K562 (cell line): ENCODE measurements at regions not wholly inside any gene's neighbourhood (a gene's known extent, or its start where the extent isn't known, plus 50 kb on each side); places are given as distances from the start of the nearest gene placed in this dataset.

ENCODE experiments used
- ATAC-seq: fragments of 200-7000 bp; cut with Tn5 transposase; 3 replicates; pipeline ENCODE4 v1.9.1; 2020; ENCODE audit warnings: moderate library complexity
- BruUV-seq: library from RNA; stranded (reverse); fragments of 400-500 nt; replicated peaks from 2 replicates; lab custom pipeline; 2021; lab: Mats Ljungman, UMichigan
- CTCF ChIA-PET: fragments of 300-600 bp; formaldehyde crosslinking; extraction: SDS; loops from one replicate; lab custom pipeline; 2021; ENCODE audit warnings: low intra/inter-chr PET ratio; lab: Yijun Ruan, JAX
- POLR2A ChIA-PET: fragments of 300-600, 350-650 bp; sonication (Branson Sonifier 250); formaldehyde crosslinking; extraction: SDS; loops from one replicate; lab custom pipeline; 2021; ENCODE audit warnings: antibody characterized with exemption, inconsistent platforms; lab: Yijun Ruan, JAX
- DNase-seq, 4 experiments: peaks; one replicate each; pipeline versions ENCODE4 v3.0.0 to v3.0.0-alpha.2; 2011 to 2018; ENCODE audit warnings: low spot score in 3 of 4, mixed read lengths in 3 of 4; ENCODE audit errors: extremely low read depth in 1 of 4
- FAIRE-seq: peaks from 2 replicates; lab custom pipeline; 2011; peaks lifted over from hg19 to GRCh38; lab: Jason Lieb, UNC
- H2AFZ ChIP-seq: 2 replicates; pipeline ENCODE4 v1.6.0; 2011; ENCODE audit warnings: low read depth, low read length, control low read depth, inconsistent platforms
- H3K27ac ChIP-seq: fragments of 200-600 bp; 3 replicates; pipeline ENCODE4 v1.8.0; 2011; ENCODE audit warnings: low read depth, mild to moderate bottlenecking, control low read depth, inconsistent platforms, low read length, moderate library complexity, mixed read lengths; ENCODE audit errors: extremely low read depth
- H3K27me3 ChIP-seq, 2 experiments: fragments of 300-600 bp in 1 of 2; 2 replicates in 1 of 2; 3 replicates in 1 of 2; pipeline versions ENCODE4 v1.6.0 to v1.8.0; 2011; ENCODE audit warnings: inconsistent platforms in 2 of 2, low read length in 2 of 2, mild to moderate bottlenecking in 1 of 2, mixed read lengths in 1 of 2, moderate library complexity in 1 of 2; ENCODE audit not compliant: control insufficient read depth in 2 of 2, insufficient read depth in 2 of 2
- H3K36me3 ChIP-seq: fragments of 300-600 bp; 3 replicates; pipeline ENCODE4 v1.8.0; 2011; ENCODE audit warnings: mild to moderate bottlenecking, low read length, inconsistent platforms; ENCODE audit not compliant: control insufficient read depth, insufficient read depth
- H3K4me1 ChIP-seq, 2 experiments: fragments of 200-600 bp in 1 of 2; replicated peaks in 1 of 2; 2 replicates in 1 of 2; 3 replicates in 1 of 2; pipeline versions ENCODE4 v1.5.1 to v1.8.0; 2011; ENCODE audit warnings: inconsistent platforms in 2 of 2, low read length in 2 of 2, mild to moderate bottlenecking in 1 of 2, mixed read lengths in 1 of 2, moderate library complexity in 1 of 2; ENCODE audit not compliant: control insufficient read depth in 2 of 2, insufficient read depth in 2 of 2
- H3K4me2 ChIP-seq: 2 replicates; pipeline ENCODE4 v1.6.1; 2011; ENCODE audit warnings: low read length, control low read depth, inconsistent platforms, mixed read lengths; ENCODE audit not compliant: insufficient read depth
- H3K4me3 ChIP-seq: fragments of 200-600 bp; sonication (generic), shearing (Covaris generic); 2 replicates; pipeline ENCODE4 v1.5.1; 2016; ENCODE audit warnings: control low read depth, inconsistent platforms
- H3K79me2 ChIP-seq: fragments of 200-600 bp; 3 replicates; pipeline ENCODE4 v1.8.0; 2011; ENCODE audit warnings: low read length, inconsistent platforms; ENCODE audit not compliant: control insufficient read depth, insufficient read depth
- H3K9ac ChIP-seq, 2 experiments: 2 replicates each; pipeline versions ENCODE4 v1.6.0 to v1.6.1; 2011; ENCODE audit warnings: low read depth in 2 of 2, low read length in 2 of 2, control low read depth in 1 of 2, inconsistent platforms in 1 of 2, mild to moderate bottlenecking in 1 of 2, mixed read lengths in 1 of 2; ENCODE audit not compliant: insufficient read depth in 1 of 2
- H3K9me1 ChIP-seq: one replicate; pipeline ENCODE4 v1.6.0; 2011; ENCODE audit warnings: inconsistent platforms, mild to moderate bottlenecking, low read length, moderate library complexity; ENCODE audit not compliant: control insufficient read depth, insufficient read depth
- H3K9me3 ChIP-seq: replicated peaks from 2 replicates; pipeline ENCODE4 v1.5.1; 2011; ENCODE audit warnings: low read depth, low read length, inconsistent platforms; ENCODE audit not compliant: control insufficient read depth, insufficient read depth
- H4K20me1 ChIP-seq: replicated peaks from 2 replicates; pipeline ENCODE4 v1.6.1; 2011; ENCODE audit warnings: low read length, inconsistent platforms, mixed read lengths; ENCODE audit not compliant: control insufficient read depth, insufficient read depth
- EZH2 ChIP-seq: IDR thresholded peaks from 2 replicates; pipeline ENCODE4 v1.6.1; 2012; ENCODE audit warnings: low read depth, mild to moderate bottlenecking, inconsistent platforms, low read length, borderline replicate concordance
- GATA2 ChIP-seq: sonication (generic); formaldehyde crosslinking; IDR thresholded peaks from 2 replicates; pipeline ENCODE4 v1.4.0; 2020; ENCODE audit warnings: mild to moderate bottlenecking, missing genetic modification reagents
- HDGF ChIP-seq: fragments of 450-650 bp; IDR thresholded peaks from 2 replicates; pipeline ENCODE4 v1.6.1; 2016
- HNRNPLL ChIP-seq: fragments of 200-400 bp; formaldehyde crosslinking; IDR thresholded peaks from 2 replicates; pipeline ENCODE4 v1.6.1; 2017; ENCODE audit warnings: low read length, low read depth, mild to moderate bottlenecking; ENCODE audit not compliant: poor library complexity, severe bottlenecking
- IRF1 ChIP-seq: sonication (generic); formaldehyde crosslinking; IDR thresholded peaks from 2 replicates; pipeline ENCODE4 v1.8.0; 2022; ENCODE audit warnings: missing genetic modification reagents, mild to moderate bottlenecking, borderline replicate concordance
- MCM3 ChIP-seq: fragments of 450-650 bp; IDR thresholded peaks from 2 replicates; pipeline ENCODE4 v1.6.1; 2016
- NCOA1 ChIP-seq: fragments of 450-650 bp; IDR thresholded peaks from 2 replicates; pipeline ENCODE4 v1.6.1; 2016; ENCODE audit warnings: low read depth
- NFE2 ChIP-seq: IDR thresholded peaks from 2 replicates; pipeline ENCODE4 v1.6.1; 2014; ENCODE audit warnings: antibody characterized with exemption, low read depth
- NR2C1 ChIP-seq, 2 experiments: fragments of 450-650 bp; IDR thresholded peaks; 2 replicates each; pipeline ENCODE4 v1.6.1; 2017; ENCODE audit warnings: mild to moderate bottlenecking in 2 of 2, antibody characterized with exemption in 1 of 2, inconsistent platforms in 1 of 2, missing compliant biosample characterization in 1 of 2, missing genetic modification characterization in 1 of 2
- POLR2A ChIP-seq: fragments of 450-650 bp; conservative IDR thresholded peaks from 2 replicates; pipeline ENCODE4 v1.6.1; 2016
- PRMT5 ChIP-seq: sonication (generic); formaldehyde crosslinking; IDR thresholded peaks from 2 replicates; pipeline ENCODE4 v1.5.0; 2020; ENCODE audit warnings: missing genetic modification reagents
- XRCC3 ChIP-seq: fragments of 450-650 bp; IDR thresholded peaks from 2 replicates; pipeline ENCODE4 v1.6.1; 2017; ENCODE audit warnings: mild to moderate bottlenecking, moderate library complexity
- ZNF197 ChIP-seq: fragments of 200-800 bp; sonication (Bioruptor generic); IDR thresholded peaks from 2 replicates; pipeline ENCODE4 v1.6.1; 2016; ENCODE audit warnings: low read depth, missing genetic modification characterization, missing compliant biosample characterization
- ZNF436 ChIP-seq: fragments of 250-450, 450-650 bp; sonication (Bioruptor Pico); formaldehyde crosslinking; IDR thresholded peaks from 2 replicates; pipeline ENCODE4 v1.7.0; 2020; ENCODE audit warnings: mild to moderate bottlenecking
- WGBS: fragments of 100-300 bp; shearing (Covaris generic); methylation state at CpG from one replicate; pipeline ENCODE4 v1.1.6; 2016; ENCODE audit warnings: low coverage, mixed read lengths; ENCODE audit not compliant: insufficient coverage; ENCODE audit errors: missing lambda C conversion rate; 5-methylcytosine and 5-hydroxymethylcytosine counted together
- in situ Hi-C: fragments of 300-500 bp; cut with MboI; formaldehyde crosslinking; loops from 4 replicates; pipeline ENCODE4 v1.15.0; 2018; ENCODE audit warnings: inconsistent platforms, mixed read lengths
- intact Hi-C: fragments of 100-400 bp; cut with micrococcal nuclease; formaldehyde crosslinking; loops from 2 replicates; pipeline ENCODE4 v1.14.2; 2022
- TF ChIP-seq, protein P1 (sequence below): sonication (generic); formaldehyde crosslinking; IDR thresholded peaks from 2 replicates; pipeline ENCODE4 v1.8.0; 2023; ENCODE audit warnings: mild to moderate bottlenecking, missing genetic modification reagents
- TF ChIP-seq, protein P2 (sequence below): IDR thresholded peaks from 2 replicates; pipeline ENCODE4 v1.6.1; 2016; ENCODE audit warnings: missing genetic modification characterization, missing compliant biosample characterization

DNA sequence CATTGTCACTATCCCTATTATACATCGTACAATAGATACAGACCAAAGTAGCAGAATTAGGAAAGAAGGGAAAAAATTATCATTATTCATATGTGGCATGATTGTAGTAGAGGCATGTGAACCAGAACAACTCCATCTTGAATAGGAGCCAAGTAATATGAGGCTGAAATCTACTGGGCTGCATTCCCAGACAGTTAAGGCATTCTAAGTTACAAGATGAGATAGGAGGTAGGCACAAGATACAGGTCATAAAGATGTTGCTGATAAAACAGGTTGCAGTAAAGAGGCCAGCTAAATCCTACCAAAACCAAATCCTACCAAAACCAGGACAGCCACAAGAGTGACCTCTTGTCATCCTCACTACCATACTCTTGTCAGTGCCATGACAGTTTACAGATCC lies 1035.4 kb upstream of the SEMA6D start (continued):
- TF ChIP-seq, protein P1, sequence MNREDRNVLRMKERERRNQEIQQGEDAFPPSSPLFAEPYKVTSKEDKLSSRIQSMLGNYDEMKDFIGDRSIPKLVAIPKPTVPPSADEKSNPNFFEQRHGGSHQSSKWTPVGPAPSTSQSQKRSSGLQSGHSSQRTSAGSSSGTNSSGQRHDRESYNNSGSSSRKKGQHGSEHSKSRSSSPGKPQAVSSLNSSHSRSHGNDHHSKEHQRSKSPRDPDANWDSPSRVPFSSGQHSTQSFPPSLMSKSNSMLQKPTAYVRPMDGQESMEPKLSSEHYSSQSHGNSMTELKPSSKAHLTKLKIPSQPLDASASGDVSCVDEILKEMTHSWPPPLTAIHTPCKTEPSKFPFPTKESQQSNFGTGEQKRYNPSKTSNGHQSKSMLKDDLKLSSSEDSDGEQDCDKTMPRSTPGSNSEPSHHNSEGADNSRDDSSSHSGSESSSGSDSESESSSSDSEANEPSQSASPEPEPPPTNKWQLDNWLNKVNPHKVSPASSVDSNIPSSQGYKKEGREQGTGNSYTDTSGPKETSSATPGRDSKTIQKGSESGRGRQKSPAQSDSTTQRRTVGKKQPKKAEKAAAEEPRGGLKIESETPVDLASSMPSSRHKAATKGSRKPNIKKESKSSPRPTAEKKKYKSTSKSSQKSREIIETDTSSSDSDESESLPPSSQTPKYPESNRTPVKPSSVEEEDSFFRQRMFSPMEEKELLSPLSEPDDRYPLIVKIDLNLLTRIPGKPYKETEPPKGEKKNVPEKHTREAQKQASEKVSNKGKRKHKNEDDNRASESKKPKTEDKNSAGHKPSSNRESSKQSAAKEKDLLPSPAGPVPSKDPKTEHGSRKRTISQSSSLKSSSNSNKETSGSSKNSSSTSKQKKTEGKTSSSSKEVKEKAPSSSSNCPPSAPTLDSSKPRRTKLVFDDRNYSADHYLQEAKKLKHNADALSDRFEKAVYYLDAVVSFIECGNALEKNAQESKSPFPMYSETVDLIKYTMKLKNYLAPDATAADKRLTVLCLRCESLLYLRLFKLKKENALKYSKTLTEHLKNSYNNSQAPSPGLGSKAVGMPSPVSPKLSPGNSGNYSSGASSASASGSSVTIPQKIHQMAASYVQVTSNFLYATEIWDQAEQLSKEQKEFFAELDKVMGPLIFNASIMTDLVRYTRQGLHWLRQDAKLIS (CRISPR knock-in tag) = no peak
- TF ChIP-seq MCM3 (no peak), EZH2 (no peak), NCOA1 (no peak), PRMT5 (CRISPR knock-in tag) (no peak), POLR2A (no peak)

GRCh38 chr15:46682969-46683791 lies 1034.1 kb upstream of the SEMA6D start:
- no TSS peak for BruUV-seq
- no peak for DNase-seq
- Histone ChIP-seq H4K20me1 (no peaks in the 10 kb centered on the region), H3K27me3 (no peaks in the 10 kb centered on the region), H3K79me2 (no peaks in the 10 kb centered on the region), H3K36me3 (no peaks in the 10 kb centered on the region), H3K27ac (no peak overlapping the region), H3K9me1 (no peaks in the 10 kb centered on the region), H3K4me1 (no peaks in the 10 kb centered on the region), H3K9me3 (no peaks in the 10 kb centered on the region), H3K4me2 (no peak overlapping the region), H3K4me3 (no peak overlapping the region), H3K9ac (no peak overlapping the region), H2AFZ (no peak overlapping the region)
- CTCF ChIA-PET = no interaction called here
- no peak for FAIRE-seq
- in situ Hi-C loops (no loop called here), intact Hi-C loops (no loop called here)
- POLR2A ChIA-PET = no interaction called here
- ATAC-seq = no peak
- WGBS = 3% methylated on average over 5 of the region's 5 CpGs
- TF ChIP-seq ZNF197 (CRISPR knock-in tag) (no peak), XRCC3 (no peak), NFE2 (no peak), HNRNPLL (no peak), ZNF436 (CRISPR knock-in tag) (no peak), IRF1 (CRISPR knock-in tag) (no peak), HDGF (no peak), NR2C1 (IDR thresholded peaks at IDR 0.05) (no peak), NR2C1 (tag; IDR thresholded peaks at IDR 0.05) (no peak), GATA2 (CRISPR knock-in tag) (no peak)
- TF ChIP-seq, protein P2, sequence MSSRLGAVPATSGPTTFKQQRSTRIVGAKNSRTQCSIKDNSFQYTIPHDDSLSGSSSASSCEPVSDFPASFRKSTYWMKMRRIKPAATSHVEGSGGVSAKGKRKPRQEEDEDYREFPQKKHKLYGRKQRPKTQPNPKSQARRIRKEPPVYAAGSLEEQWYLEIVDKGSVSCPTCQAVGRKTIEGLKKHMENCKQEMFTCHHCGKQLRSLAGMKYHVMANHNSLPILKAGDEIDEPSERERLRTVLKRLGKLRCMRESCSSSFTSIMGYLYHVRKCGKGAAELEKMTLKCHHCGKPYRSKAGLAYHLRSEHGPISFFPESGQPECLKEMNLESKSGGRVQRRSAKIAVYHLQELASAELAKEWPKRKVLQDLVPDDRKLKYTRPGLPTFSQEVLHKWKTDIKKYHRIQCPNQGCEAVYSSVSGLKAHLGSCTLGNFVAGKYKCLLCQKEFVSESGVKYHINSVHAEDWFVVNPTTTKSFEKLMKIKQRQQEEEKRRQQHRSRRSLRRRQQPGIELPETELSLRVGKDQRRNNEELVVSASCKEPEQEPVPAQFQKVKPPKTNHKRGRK (tag) = no peak
